ENCODE measurements at regions not wholly inside any gene's neighbourhood (a gene's known extent, or its start where the extent isn't known, plus 50 kb on each side); places are given as distances from the start of the nearest gene placed in this dataset.

DNA sequence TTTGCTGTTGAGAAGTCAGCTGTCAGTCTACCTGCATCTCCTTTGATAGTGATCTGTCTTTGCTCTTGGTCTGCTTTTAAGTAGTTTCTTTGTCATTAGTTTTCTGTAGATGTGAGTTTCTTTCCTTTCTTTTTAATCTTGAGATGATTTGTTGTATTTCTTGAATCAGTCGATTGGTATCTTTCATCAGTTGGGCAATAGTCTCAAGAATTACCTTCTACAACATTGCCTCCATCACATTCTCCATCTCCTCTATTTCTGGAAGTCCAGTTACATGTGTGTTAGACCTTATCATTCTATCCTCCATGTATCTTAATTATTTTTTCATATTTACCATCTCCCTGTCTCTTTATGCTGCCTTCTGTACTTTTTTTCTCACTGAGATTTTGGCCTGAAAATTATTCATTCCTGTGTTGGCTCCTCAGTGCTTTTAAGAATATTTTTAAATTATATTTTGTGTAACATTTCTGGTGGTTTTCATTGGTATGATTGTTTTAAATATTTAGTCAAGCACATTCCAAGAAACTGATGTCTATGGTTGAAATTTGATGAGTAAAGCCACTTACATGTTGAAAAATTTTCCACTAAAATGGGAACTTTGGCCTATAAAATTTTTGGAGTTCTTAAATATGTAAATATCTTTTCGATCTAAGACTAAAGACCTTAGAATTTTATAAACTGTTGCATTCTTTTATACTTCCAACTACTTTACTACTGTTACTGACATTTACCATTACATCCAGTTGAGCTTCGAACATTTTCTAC is 239.5 kb upstream of the MGAT5 start:
- Histone ChIP-seq H3K27me3 (ENCODE audit: insufficient read depth, low read length, poor library complexity, severe bottlenecking) (peaks cover 16% of the 10 kb centered on the region), H3K79me2 (ENCODE audit: insufficient read depth, low read length) (no peaks in the 10 kb centered on the region), H3K4me1 (ENCODE audit: insufficient read depth, low read length, poor library complexity, severe bottlenecking) (no peaks in the 10 kb centered on the region), H4K20me1 (ENCODE audit: insufficient read depth, low read length, poor library complexity, severe bottlenecking) (no peaks in the 10 kb centered on the region), H3K4me2 (ENCODE audit: low read depth, low read length, poor library complexity, severe bottlenecking) (no peak overlapping the region), H3K36me3 (ENCODE audit: insufficient read depth, low read length) (no peaks in the 10 kb centered on the region), H3K9me2 (replicated peaks; ENCODE audit: low read depth, low read length) (no peaks in the 10 kb centered on the region), H3K4me3 (ENCODE audit: low read length, poor library complexity, severe bottlenecking) (no peak overlapping the region), H3F3A (ENCODE audit: low read depth) (no peaks in the 10 kb centered on the region), H3K9me3 (ENCODE audit: insufficient read depth, low read depth, low read length) (no peaks in the 10 kb centered on the region), H3K9ac (ENCODE audit: low read depth, low read length, poor library complexity, severe bottlenecking) (no peak overlapping the region), H2AFZ (ENCODE audit: low read length) (no peak overlapping the region)
- TF ChIP-seq EZH2phosphoT487 (IDR thresholded peaks at IDR 0.05; ENCODE audit: borderline replicate concordance): no peak

DNA sequence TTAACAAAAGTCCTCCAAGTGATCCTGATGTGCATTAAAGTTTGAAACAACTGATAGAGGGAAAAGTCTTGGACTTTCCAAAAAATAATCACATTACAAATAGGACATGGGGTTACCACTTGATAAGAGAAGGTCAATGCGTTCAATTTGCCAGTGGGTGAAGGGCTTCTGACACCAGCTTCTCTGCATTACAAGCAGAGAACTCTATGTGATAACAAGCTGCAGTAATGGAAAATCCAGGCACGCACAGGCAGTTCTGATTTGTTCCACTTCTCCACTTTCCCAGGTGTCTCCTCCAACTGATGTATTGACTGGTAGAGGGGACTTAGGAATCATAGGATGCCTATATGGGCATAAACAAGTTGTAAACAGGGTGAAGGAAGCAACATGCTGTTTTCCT is 234.0 kb upstream of the MGAT5 start:
- Histone ChIP-seq H4K20me1 (ENCODE audit: insufficient read depth, low read length, poor library complexity, severe bottlenecking) (no peaks in the 10 kb centered on the region), H3F3A (ENCODE audit: low read depth) (no peaks in the 10 kb centered on the region), H3K4me2 (ENCODE audit: low read depth, low read length, poor library complexity, severe bottlenecking) (no peak overlapping the region), H3K4me1 (ENCODE audit: insufficient read depth, low read length, poor library complexity, severe bottlenecking) (no peaks in the 10 kb centered on the region), H3K27me3 (ENCODE audit: insufficient read depth, low read length, poor library complexity, severe bottlenecking) (peaks cover 43% of the 10 kb centered on the region), H3K4me3 (ENCODE audit: low read length, poor library complexity, severe bottlenecking) (no peak overlapping the region), H3K79me2 (ENCODE audit: insufficient read depth, low read length) (no peaks in the 10 kb centered on the region), H2AFZ (ENCODE audit: low read length) (no peak overlapping the region), H3K9me3 (ENCODE audit: insufficient read depth, low read depth, low read length) (no peaks in the 10 kb centered on the region), H3K36me3 (ENCODE audit: insufficient read depth, low read length) (no peaks in the 10 kb centered on the region), H3K9ac (ENCODE audit: low read depth, low read length, poor library complexity, severe bottlenecking) (no peak overlapping the region), H3K9me2 (replicated peaks; ENCODE audit: low read depth, low read length) (no peaks in the 10 kb centered on the region)
- TF ChIP-seq EZH2phosphoT487 (IDR thresholded peaks at IDR 0.05; ENCODE audit: borderline replicate concordance): no peak
- TF ChIP-seq, protein P1, sequence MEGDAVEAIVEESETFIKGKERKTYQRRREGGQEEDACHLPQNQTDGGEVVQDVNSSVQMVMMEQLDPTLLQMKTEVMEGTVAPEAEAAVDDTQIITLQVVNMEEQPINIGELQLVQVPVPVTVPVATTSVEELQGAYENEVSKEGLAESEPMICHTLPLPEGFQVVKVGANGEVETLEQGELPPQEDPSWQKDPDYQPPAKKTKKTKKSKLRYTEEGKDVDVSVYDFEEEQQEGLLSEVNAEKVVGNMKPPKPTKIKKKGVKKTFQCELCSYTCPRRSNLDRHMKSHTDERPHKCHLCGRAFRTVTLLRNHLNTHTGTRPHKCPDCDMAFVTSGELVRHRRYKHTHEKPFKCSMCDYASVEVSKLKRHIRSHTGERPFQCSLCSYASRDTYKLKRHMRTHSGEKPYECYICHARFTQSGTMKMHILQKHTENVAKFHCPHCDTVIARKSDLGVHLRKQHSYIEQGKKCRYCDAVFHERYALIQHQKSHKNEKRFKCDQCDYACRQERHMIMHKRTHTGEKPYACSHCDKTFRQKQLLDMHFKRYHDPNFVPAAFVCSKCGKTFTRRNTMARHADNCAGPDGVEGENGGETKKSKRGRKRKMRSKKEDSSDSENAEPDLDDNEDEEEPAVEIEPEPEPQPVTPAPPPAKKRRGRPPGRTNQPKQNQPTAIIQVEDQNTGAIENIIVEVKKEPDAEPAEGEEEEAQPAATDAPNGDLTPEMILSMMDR (conservative IDR thresholded peaks at IDR 0.05; ENCODE audit: low read length): no peak

DNA sequence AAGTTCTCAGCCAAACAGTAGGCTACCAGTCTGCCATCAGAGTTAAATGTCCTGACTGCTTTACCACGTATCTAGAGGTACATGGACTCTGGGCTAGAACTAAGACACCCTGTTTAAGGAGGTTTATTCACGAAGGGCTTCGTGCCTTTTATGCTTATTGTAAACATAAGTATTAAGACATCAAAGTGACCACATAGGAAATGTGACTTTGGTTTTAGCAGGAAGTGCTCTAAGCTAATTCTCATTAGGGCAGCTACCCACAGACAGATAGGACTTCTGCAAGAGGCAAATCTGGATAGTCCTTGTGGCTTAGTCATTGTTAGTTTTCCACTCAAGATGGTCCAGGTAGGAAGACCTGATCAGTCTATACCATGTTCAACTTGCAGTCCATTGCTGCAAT is 233.3 kb upstream of the MGAT5 start:
- H3K9me3 ChIP-seq (ENCODE audit: insufficient read depth, low read depth, low read length): no peaks in the 10 kb centered on the region
- no peaks in the 10 kb centered on the region for H4K20me1 ChIP-seq (ENCODE audit: insufficient read depth, low read length, poor library complexity, severe bottlenecking)
- no peak for TF ChIP-seq EZH2phosphoT487 (IDR thresholded peaks at IDR 0.05; ENCODE audit: borderline replicate concordance)
- TF ChIP-seq, protein P1 (conservative IDR thresholded peaks at IDR 0.05; ENCODE audit: low read length): no peak
- H3F3A ChIP-seq (ENCODE audit: low read depth): no peaks in the 10 kb centered on the region
- no peak overlapping the region for H3K4me3 ChIP-seq (ENCODE audit: low read length, poor library complexity, severe bottlenecking)
- H3K4me2 ChIP-seq (ENCODE audit: low read depth, low read length, poor library complexity, severe bottlenecking): no peak overlapping the region
- no peaks in the 10 kb centered on the region for H3K9me2 ChIP-seq (replicated peaks; ENCODE audit: low read depth, low read length)
- no peak overlapping the region for H3K9ac ChIP-seq (ENCODE audit: low read depth, low read length, poor library complexity, severe bottlenecking)
- no peak overlapping the region for H2AFZ ChIP-seq (ENCODE audit: low read length)
- no peaks in the 10 kb centered on the region for H3K79me2 ChIP-seq (ENCODE audit: insufficient read depth, low read length)
- no peaks in the 10 kb centered on the region for H3K36me3 ChIP-seq (ENCODE audit: insufficient read depth, low read length)
- peaks cover 45% of the 10 kb centered on the region for H3K27me3 ChIP-seq (ENCODE audit: insufficient read depth, low read length, poor library complexity, severe bottlenecking)
- no peaks in the 10 kb centered on the region for H3K4me1 ChIP-seq (ENCODE audit: insufficient read depth, low read length, poor library complexity, severe bottlenecking)

Measured in Loucy (cell line).